K562 (cell line): ENCODE measurements at regions not wholly inside any gene's neighbourhood (a gene's known extent, or its start where the extent isn't known, plus 50 kb on each side); places are given as distances from the start of the nearest gene placed in this dataset.

Experiments
- AFF4 ChIP-seq: sonication (generic); formaldehyde crosslinking; IDR thresholded peaks from 2 replicates; pipeline ENCODE4 v1.8.0; 2023; ENCODE audit warnings: mild to moderate bottlenecking, missing genetic modification reagents
- CUX1 ChIP-seq: fragments of 200-800 bp; sonication (Bioruptor generic); IDR thresholded peaks from 2 replicates; pipeline ENCODE4 v1.6.1; 2016; ENCODE audit warnings: missing genetic modification characterization, missing compliant biosample characterization
- E2F3 ChIP-seq: fragments of 250-450 bp; sonication (Bioruptor Pico); IDR thresholded peaks from 2 replicates; pipeline ENCODE4 v1.4.0; 2020; ENCODE audit warnings: mild to moderate bottlenecking
- IRF9 ChIP-seq: fragments of 450-650 bp; IDR thresholded peaks from 2 replicates; pipeline ENCODE4 v1.6.1; 2016; ENCODE audit warnings: missing biosample characterization, missing genetic modification characterization
- NR2C1 ChIP-seq, 2 experiments: fragments of 450-650 bp; IDR thresholded peaks; 2 replicates each; pipeline ENCODE4 v1.6.1; 2017; ENCODE audit warnings: mild to moderate bottlenecking in 2 of 2, antibody characterized with exemption in 1 of 2, inconsistent platforms in 1 of 2, missing compliant biosample characterization in 1 of 2, missing genetic modification characterization in 1 of 2
- TRIM25 ChIP-seq: fragments of 450-650 bp; IDR thresholded peaks from 2 replicates; pipeline ENCODE4 v1.7.0; 2016; ENCODE audit warnings: borderline replicate concordance
- ZNF384 ChIP-seq: IDR thresholded peaks from 2 replicates; pipeline ENCODE4 v1.6.1; 2012; ENCODE audit warnings: low read depth, low read length, improper control_type of control experiment
- ZNF561 ChIP-seq: fragments of 450-650 bp; formaldehyde crosslinking; conservative IDR thresholded peaks from 2 replicates; pipeline ENCODE4 v1.4.0; 2020; ENCODE audit warnings: mild to moderate bottlenecking, moderate library complexity

GRCh38 chr6:71454056-71454455 is 165.4 kb downstream of the OGFRL1 start (continued):
- no peak for TF ChIP-seq CUX1
- TF ChIP-seq AFF4 (CRISPR knock-in tag): no peak
- TF ChIP-seq IRF9 (tag): no peak
- TF ChIP-seq ZNF561: no peak
- TF ChIP-seq NR2C1 (IDR thresholded peaks at IDR 0.05): no peak
- no peak for TF ChIP-seq NR2C1 (tag; IDR thresholded peaks at IDR 0.05)
- no peak for TF ChIP-seq TRIM25
- TF ChIP-seq ZNF384: no peak
- no peak for TF ChIP-seq E2F3
